Motor neuron (in vitro differentiated cells): ENCODE measurements at regions not wholly inside any gene's neighbourhood (a gene's known extent, or its start where the extent isn't known, plus 50 kb on each side); places are given as distances from the start of the nearest gene placed in this dataset.
"Not testable (repeated sequence)": the region's sequence is repeated elsewhere in the genome, so short reads cannot be mapped to it uniquely, and the experiment has no call there.

Experiments
- ATAC-seq, 8 experiments: fragments of 200-7000 bp; cut with Tn5 transposase; replicated peaks in 6 of 8; 2 replicates each; pipeline ENCODE4 v1.8.0; 2021; ENCODE audit warnings: mild to moderate bottlenecking in 8 of 8, moderate library complexity in 8 of 8
- H3K27ac ChIP-seq, 2 donors: fragments of 250-450 bp; sonication (Bioruptor Pico); 2 replicates each; pipeline ENCODE4 v1.9.0; 2021; ENCODE audit warnings: antibody characterized with exemption in 2 of 2, mild to moderate bottlenecking in 2 of 2, moderate library complexity in 1 of 2
- H3K4me1 ChIP-seq, 2 donors: fragments of 250-450 bp; sonication (Bioruptor Pico); replicated peaks in 1 of 2; 2 replicates each; pipeline ENCODE4 v1.6.1; 2021; ENCODE audit warnings: antibody characterized with exemption in 2 of 2, mild to moderate bottlenecking in 2 of 2, moderate library complexity in 1 of 2
- H3K4me3 ChIP-seq, 5 donors: fragments of 250-450 bp; sonication (Bioruptor Pico); 2 replicates each; pipeline ENCODE4 v1.9.0; 2021; ENCODE audit warnings: antibody characterized with exemption in 5 of 5, mild to moderate bottlenecking in 5 of 5, moderate library complexity in 4 of 5
- WGBS, 10 experiments: fragments of 450-650 bp; shearing (Covaris generic); methylation state at CpG; one replicate each; pipeline ENCODE4 v1.0.0; 2022; 5-methylcytosine and 5-hydroxymethylcytosine counted together
- in situ Hi-C, 9 experiments: fragments of 400-800 bp; cut with MboI; loops; one replicate each; pipeline ENCODE4 v1.15.0; 2021; ENCODE audit warnings: low sequenced_read_pairs in 9 of 9, low pct_unique_long_range_greater_than_20kb in 2 of 9; ENCODE audit not compliant: unreplicated experiment in 9 of 9

DNA sequence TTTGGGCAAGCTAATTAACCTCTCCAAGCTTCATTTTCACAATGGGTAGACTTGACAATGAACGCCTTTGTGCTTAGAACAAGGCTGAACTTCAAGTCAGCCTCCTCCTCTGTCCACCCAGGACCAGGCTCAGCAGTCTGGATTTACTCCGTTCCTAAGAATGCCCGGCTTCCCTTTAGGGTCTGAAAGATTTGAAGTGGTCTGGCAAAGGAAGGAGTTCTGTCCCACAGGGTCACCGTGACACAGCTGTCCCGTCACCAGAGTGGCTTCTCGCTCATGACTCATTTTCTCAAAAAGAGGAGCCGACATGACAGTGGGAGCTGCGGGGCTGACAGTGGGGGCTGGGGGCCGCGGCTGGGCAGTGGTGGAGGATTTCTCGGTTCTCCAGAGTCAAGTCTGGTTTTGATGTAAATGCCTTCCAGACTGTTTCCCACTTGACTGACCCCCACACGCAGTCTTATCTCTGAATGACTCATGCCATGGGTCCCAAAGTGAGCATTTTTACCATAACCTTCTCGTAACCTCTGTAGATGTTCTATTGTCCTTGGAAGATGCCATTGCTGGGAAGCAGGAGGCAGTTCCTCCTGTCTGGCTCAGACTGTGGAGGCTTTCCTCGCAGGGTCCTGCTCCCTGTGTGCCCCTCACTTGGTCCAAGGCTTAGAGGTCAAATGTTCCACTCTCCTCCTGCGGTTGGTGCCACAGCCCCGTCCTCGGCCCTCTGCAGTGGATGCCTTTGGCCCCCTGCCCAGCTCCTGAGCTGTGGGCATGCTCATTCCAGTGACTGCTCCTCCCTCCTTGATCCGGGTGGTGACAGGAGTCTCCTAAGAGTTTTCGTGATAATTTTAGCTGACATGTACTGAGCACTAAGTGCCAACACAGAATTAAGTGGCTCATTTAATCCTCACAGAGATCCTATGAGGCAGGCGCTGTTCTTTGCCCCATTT lies 253.1 kb downstream of the FNDC1 start:
- Histone ChIP-seq H3K27ac (no peak overlapping the region), H3K4me3 (no peak overlapping the region), H3K4me1 (no peaks in the 10 kb centered on the region)
- no peak for ATAC-seq
- in situ Hi-C loops, result no loop called here
- WGBS, 10 experiments, result 43 to 100% (median 84%) methylated on average over 2 to 10 of the region's 20 CpGs; no CpG with 5 or more reads in 2 of the 10 experiments

DNA sequence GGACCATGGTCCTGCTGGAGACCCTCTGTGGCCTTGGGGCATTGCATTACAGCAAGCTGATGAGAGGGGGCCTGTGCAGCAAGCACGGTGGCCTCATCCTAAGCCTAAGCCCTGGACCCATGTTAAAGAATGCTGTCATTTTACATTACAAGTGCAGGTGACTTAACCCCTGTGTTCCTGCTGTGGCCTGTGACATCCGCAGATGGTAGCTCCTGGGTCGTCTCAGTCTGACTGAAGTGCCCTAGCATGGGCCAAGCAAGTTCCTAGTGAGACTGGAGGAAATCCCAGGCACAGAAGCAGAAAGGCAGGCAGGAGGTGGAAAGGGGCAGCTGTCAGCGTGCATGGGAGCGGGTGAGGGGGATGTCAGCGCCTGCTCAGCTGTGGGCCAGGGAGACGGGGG lies 252.4 kb downstream of the FNDC1 start:
- no peak for ATAC-seq
- Histone ChIP-seq H3K27ac (no peak overlapping the region), H3K4me3 (no peak overlapping the region), H3K4me1 (no peaks in the 10 kb centered on the region)
- in situ Hi-C loops, result no loop called here
- WGBS, 10 experiments, result 53 to 80% (median 79%) methylated on average over 1 to 6 of the region's 7 CpGs; no CpG with 5 or more reads in 7 of the 10 experiments

- 35 to 94% (median 48%) methylated on average over 1 to 2 of the region's 2 CpGs; no CpG with 5 or more reads in 1 of the 10 experiments for WGBS, 10 experiments
- no peak overlapping the region for H3K27ac ChIP-seq
- peak in 1 of 8 experiments; percentile 52 for ATAC-seq
- H3K4me1 ChIP-seq, result no peaks in the 10 kb centered on the region
- in situ Hi-C loops, result no loop called here
- no peak overlapping the region for H3K4me3 ChIP-seq
Measured at GRCh38 chr6:159418997-159419396, 249.8 kb downstream of the FNDC1 start.

GRCh38 chr6:159416891-159417560 lies 247.8 kb downstream of the FNDC1 start:
- Histone ChIP-seq H3K27ac (no peak overlapping the region), H3K4me3 (no peak overlapping the region), H3K4me1 (no peaks in the 10 kb centered on the region)
- in situ Hi-C loops, result no loop called here
- no peak for ATAC-seq
- WGBS, 10 experiments, result 0 to 91% (median 59%) methylated on average over 1 to 4 of the region's 4 CpGs; no CpG with 5 or more reads in 2 of the 10 experiments

DNA sequence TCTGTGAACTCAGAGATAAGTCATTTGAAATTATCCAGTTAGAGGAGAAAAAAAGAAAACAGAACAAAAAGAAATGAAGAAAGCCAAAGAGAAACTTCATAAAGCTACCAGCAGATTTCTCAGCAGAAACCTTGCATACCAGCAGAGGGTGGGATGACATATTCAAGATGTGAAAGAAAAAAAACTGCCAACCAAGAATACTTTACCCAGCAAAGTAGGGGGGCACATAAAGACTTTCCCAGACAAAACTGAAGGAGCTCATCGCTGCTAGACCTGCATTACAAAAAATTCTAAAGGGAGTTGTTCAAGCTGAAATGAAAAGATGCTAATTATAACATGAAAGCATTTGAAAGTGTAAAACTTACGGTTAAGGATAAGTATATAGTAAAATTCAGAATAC lies 246.3 kb downstream of the FNDC1 start:
- Histone ChIP-seq H3K4me1 (no peaks in the 10 kb centered on the region), H3K27ac (no peak overlapping the region), H3K4me3 (no peak overlapping the region)
- no peak for ATAC-seq
- WGBS, 10 experiments, result 30 to 82% (median 55%) methylated on average over 2 of the region's 2 CpGs; no CpG with 5 or more reads in 1 of the 10 experiments
- in situ Hi-C loops, result no loop called here

- Histone ChIP-seq H3K27ac (no peak overlapping the region), H3K4me3 (no peak overlapping the region), H3K4me1 (no peaks in the 10 kb centered on the region)
- 10 to 86% (median 63%) methylated on average over 1 to 2 of the region's 2 CpGs; no CpG with 5 or more reads in 2 of the 10 experiments for WGBS, 10 experiments
- in situ Hi-C loops, result no loop called here
- ATAC-seq, result no peak
Measured at GRCh38 chr6:159414711-159415110, 245.5 kb downstream of the FNDC1 start.

DNA sequence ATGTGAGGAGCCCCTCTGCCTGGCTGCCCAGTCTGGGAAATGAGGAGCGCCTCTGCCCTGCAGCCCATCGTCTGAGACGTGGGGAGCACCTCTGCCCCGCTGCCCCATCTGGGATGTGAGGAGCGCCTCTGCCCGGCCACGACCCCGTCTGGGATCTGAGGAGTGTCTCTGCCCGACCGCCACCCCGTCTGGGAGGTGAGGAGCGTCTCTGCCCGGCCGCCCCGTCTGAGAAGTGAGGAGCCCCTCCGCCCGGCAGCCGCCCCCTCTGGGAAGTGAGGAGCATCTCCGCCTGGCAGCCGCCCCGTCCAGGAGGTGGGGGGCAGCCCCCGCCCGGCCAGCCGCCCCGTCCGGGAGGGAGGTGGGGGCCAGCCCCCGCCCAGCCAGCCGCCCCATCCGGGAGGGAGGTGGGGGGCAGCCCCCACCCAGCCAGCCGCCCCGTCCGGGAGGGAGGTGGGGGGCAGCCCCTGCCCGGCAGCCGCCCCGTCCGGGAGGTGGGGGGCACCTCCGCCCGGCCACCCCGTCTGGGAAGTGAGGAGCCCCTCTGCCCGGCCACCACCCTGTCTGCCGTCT lies 238.1 kb downstream of the FNDC1 start:
- H3K4me1 ChIP-seq, H3K4me3 ChIP-seq, ATAC-seq, in situ Hi-C loops, H3K27ac ChIP-seq: not testable (repeated sequence)
- no CpG with 5 or more reads among the region's 41 CpGs for WGBS, 10 experiments

GRCh38 chr6:159404296-159404695 lies 235.1 kb downstream of the FNDC1 start:
- no peak overlapping the region for H3K4me3 ChIP-seq
- no peaks in the 10 kb centered on the region for H3K4me1 ChIP-seq
- WGBS, 10 experiments, result 33 to 100% (median 60%) methylated on average over 1 of the region's 2 CpGs; no CpG with 5 or more reads in 7 of the 10 experiments
- no peak overlapping the region for H3K27ac ChIP-seq
- in situ Hi-C loops, result no loop called here
- no peak for ATAC-seq

GRCh38 chr6:159400826-159401225 lies 231.6 kb downstream of the FNDC1 start:
- Histone ChIP-seq H3K4me3 (no peak overlapping the region), H3K4me1 (no peaks in the 10 kb centered on the region), H3K27ac (no peak overlapping the region)
- WGBS, 10 experiments, result 26 to 100% (median 74%) methylated on average over 1 to 7 of the region's 7 CpGs
- in situ Hi-C loops, result no loop called here
- no peak for ATAC-seq

DNA sequence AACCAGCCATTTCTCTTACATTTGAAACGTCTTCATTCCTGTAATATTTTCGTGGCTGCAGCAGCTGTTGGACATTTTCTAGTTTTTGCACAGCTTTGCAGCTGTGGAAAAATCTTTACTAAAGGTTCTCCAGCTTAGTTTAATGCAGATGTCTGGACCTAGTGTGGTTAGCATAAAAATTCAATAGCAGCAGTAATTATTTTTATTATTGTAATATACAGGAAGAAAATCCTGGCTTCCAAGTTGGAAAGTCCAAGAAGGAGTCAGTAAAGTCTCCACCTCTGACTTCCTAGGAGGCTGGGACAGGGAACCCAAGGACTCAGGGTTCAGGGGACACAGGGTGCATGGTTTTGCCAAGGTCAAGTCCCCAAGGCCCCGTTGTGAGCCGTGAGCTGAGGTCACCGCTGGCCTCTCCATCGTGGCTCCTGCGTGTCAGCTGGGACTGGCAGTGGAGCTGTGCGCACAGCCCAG lies 230.6 kb downstream of the FNDC1 start:
- Histone ChIP-seq H3K4me1 (no peaks in the 10 kb centered on the region), H3K27ac (no peak overlapping the region), H3K4me3 (no peak overlapping the region)
- WGBS, 10 experiments, result 0 to 80% (median 35%) methylated on average over 2 to 7 of the region's 8 CpGs
- in situ Hi-C loops, result no loop called here
- ATAC-seq, result no peak

DNA sequence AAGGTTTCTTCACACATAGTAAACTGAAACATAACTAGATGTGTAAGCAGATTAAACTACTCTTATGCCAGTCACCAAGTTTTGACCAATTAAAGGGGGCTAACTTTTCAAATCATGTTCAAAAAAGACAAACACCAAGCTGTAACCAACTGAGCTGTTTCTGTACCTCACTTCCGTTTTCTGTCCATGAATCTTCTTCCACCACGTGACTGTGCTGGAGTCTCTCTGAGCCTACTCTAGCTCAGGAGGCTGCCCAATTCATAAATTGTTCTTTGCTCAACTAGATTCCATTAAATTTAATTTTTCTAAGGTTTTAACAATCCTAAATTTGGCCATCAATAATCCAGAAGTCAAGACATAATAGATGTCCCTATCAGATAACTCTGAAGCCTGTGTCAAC lies 229.4 kb downstream of the FNDC1 start:
- Histone ChIP-seq H3K4me1 (no peaks in the 10 kb centered on the region), H3K4me3 (no peak overlapping the region), H3K27ac (no peak overlapping the region)
- no peak for ATAC-seq
- WGBS, 10 experiments, result 0 to 90% (median 68%) methylated on average over 2 of the region's 2 CpGs; no CpG with 5 or more reads in 3 of the 10 experiments
- in situ Hi-C loops, result no loop called here

DNA sequence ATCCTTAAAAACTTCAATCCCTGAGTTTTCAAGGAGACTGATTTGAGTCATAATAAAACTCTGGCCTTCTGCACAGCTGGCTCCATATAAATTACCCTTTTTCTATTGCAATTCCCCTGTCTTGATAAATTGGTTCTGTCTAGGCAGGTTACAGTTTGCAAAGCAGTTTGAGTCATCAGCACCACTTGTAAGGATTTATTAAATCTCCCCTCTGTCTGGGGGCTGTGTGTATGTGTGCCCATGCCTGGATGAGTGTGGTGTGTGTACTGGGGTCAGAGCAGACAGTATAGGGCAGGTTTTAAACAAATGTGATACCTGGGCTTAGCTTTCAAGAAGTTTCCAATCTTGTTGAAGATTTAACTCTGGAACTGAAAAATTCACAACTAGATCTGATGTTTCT lies 228.6 kb downstream of the FNDC1 start:
- ATAC-seq, result peak in 5 of 8 experiments; percentile 28 to 96 (median 77)
- Histone ChIP-seq H3K4me1 (no peaks in the 10 kb centered on the region), H3K27ac (no peak overlapping the region), H3K4me3 (no peak overlapping the region)
- in situ Hi-C loops, result no loop called here

DNA sequence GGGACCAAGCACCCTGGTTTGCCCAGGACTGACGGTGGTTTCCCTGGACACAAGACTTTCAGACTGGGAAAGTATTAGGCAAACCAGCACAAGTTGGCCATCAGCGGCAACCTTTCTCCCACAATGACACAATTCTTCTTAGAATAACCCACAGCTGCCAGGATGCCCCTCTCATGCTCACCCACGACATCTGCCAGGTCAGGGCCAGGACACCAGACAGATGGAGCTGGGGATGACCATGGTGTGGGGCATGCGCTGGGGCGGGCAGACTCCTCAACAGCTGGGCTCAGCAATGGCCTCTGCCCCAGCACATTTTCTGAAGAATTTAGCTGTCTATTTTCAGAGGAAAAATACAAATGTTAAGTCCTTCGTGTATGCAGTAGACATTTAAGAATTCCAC lies 226.4 kb downstream of the FNDC1 start:
- in situ Hi-C loops, result no loop called here
- ATAC-seq, result no peak
- WGBS, 10 experiments, result 17 to 79% (median 55%) methylated on average over 1 to 5 of the region's 6 CpGs; no CpG with 5 or more reads in 3 of the 10 experiments
- Histone ChIP-seq H3K27ac (no peak overlapping the region), H3K4me3 (no peak overlapping the region), H3K4me1 (no peaks in the 10 kb centered on the region)
